Glutamatergic neuron (in vitro differentiated cells): ENCODE measurements at regions not wholly inside any gene's neighbourhood (a gene's known extent, or its start where the extent isn't known, plus 50 kb on each side); places are given as distances from the start of the nearest gene placed in this dataset.
A peak's percentile ranks its signal among the peaks of the same experiment; 100 is the strongest.

Source experiments
- DNase-seq: peaks from one replicate; pipeline ENCODE4 v3.0.0; 2022
- H3K27ac Mint-ChIP-seq: one replicate; pipeline ENCODE4 v1.8.0; 2020; ENCODE audit warnings: mild to moderate bottlenecking, mixed read lengths, inconsistent platforms; ENCODE audit not compliant: unreplicated experiment
- H3K27me3 Mint-ChIP-seq: one replicate; pipeline ENCODE4 v1.8.0; 2020; ENCODE audit warnings: mild to moderate bottlenecking, moderate library complexity, mixed read lengths, inconsistent platforms; ENCODE audit not compliant: unreplicated experiment
- H3K36me3 Mint-ChIP-seq: one replicate; pipeline ENCODE4 v1.8.0; 2020; ENCODE audit warnings: mild to moderate bottlenecking, mixed read lengths, inconsistent platforms; ENCODE audit not compliant: unreplicated experiment
- H3K4me1 Mint-ChIP-seq: one replicate; pipeline ENCODE4 v1.8.0; 2020; ENCODE audit warnings: mild to moderate bottlenecking, low read depth, mixed read lengths, inconsistent platforms; ENCODE audit not compliant: unreplicated experiment
- H3K4me3 Mint-ChIP-seq: one replicate; pipeline ENCODE4 v1.8.0; 2020; ENCODE audit warnings: mild to moderate bottlenecking, mixed read lengths, inconsistent platforms; ENCODE audit not compliant: unreplicated experiment
- H3K9me3 Mint-ChIP-seq: one replicate; pipeline ENCODE4 v1.8.0; 2020; ENCODE audit warnings: mild to moderate bottlenecking, moderate library complexity, mixed read lengths, inconsistent platforms; ENCODE audit not compliant: unreplicated experiment
- TF ChIP-seq, protein P1 (sequence below): fragments of 200-600 bp; sonication (generic); IDR thresholded peaks from one replicate; pipeline ENCODE4 v1.5.0; 2021; ENCODE audit not compliant: partially characterized antibody, unreplicated experiment

DNA sequence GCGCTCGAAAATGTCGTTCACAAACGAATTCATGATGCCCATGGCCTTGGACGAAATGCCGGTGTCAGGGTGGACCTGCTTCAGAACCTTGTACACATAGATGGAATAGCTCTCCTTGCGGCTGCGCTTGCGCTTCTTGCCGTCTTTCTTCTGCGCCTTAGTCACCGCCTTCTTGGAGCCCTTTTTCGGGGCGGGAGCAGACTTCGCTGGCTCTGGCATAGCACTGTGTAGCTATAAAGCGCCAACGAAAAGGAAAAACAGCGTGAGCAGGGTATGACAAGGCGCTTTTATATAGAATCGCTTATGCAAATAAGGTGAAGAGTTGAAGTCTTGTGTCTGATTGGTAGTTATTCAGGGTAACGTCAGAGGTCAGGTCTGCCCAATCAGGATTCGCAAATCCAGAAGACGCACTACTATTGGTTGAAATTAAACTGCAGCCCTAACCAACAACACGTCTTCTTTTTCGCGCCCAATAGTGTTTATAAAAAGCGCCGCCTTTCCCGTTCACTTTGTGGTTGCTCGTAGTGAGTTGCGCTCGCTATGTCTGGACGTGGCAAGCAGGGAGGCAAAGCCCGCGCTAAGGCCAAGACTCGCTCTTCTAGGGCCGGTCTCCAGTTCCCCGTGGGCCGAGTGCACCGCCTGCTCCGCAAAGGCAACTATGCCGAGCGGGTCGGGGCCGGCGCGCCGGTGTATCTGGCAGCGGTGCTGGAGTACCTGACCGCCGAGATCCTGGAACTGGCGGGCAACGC, 114.8 kb upstream of the PRSS16 start:
- TF ChIP-seq, protein P1, sequence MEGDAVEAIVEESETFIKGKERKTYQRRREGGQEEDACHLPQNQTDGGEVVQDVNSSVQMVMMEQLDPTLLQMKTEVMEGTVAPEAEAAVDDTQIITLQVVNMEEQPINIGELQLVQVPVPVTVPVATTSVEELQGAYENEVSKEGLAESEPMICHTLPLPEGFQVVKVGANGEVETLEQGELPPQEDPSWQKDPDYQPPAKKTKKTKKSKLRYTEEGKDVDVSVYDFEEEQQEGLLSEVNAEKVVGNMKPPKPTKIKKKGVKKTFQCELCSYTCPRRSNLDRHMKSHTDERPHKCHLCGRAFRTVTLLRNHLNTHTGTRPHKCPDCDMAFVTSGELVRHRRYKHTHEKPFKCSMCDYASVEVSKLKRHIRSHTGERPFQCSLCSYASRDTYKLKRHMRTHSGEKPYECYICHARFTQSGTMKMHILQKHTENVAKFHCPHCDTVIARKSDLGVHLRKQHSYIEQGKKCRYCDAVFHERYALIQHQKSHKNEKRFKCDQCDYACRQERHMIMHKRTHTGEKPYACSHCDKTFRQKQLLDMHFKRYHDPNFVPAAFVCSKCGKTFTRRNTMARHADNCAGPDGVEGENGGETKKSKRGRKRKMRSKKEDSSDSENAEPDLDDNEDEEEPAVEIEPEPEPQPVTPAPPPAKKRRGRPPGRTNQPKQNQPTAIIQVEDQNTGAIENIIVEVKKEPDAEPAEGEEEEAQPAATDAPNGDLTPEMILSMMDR = no peak
- Mint-ChIP-seq H3K36me3 (no peaks in the 10 kb centered on the region), H3K4me1 (peaks cover 5% of the 10 kb centered on the region), H3K27me3 (peaks cover 4% of the 10 kb centered on the region), H3K4me3 (no peak overlapping the region), H3K9me3 (no peaks in the 10 kb centered on the region), H3K27ac (no peak overlapping the region)
- peak; percentile 72 for DNase-seq

DNA sequence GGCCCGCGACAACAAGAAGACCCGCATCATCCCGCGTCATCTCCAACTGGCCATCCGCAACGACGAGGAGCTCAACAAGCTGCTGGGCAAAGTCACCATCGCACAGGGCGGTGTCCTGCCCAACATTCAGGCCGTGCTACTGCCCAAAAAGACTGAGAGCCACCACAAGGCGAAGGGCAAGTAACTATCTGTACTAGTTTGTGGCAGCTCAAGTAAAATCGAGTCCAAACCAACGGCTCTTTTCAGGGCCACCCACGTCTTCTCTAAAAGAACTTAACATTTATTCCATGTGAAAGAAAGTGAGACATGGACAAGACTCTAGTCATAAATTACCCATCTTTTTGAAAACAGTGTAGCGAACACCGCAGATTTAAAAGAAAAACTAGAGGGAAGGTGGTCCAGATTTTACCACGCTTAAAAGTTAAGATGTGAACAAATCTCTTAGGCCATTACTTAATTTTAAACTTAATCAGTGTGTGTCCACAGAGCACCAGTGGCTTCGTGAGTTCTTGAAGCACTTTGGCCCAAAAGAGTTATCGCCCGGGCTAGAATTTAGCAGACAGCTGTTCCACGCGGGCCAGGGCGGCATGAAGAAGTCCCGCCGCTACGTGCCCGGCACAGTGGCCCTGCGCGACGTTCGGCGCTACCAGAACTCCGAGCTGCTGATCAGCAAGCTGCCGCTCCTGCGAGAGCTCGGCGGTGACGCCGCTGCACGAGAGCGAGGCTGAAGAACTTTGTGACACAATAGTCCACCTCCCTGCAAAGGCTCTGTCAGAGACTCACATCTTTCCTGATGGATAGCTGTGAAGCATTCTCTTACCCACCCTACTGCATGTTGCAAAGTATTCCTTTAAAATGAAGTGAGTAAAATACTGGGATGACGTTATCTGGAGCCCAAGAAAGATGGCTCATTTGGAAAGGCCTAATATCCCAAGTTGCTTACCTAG, 113.9 kb upstream of the PRSS16 start:
- DNase-seq = peak; percentile 78
- H3K36me3 Mint-ChIP-seq = no peaks in the 10 kb centered on the region
- H3K9me3 Mint-ChIP-seq = no peaks in the 10 kb centered on the region
- peaks cover 5% of the 10 kb centered on the region for H3K4me1 Mint-ChIP-seq
- TF ChIP-seq, protein P1 = no peak
- no peak overlapping the region for H3K27ac Mint-ChIP-seq
- H3K27me3 Mint-ChIP-seq = peaks cover 4% of the 10 kb centered on the region
- no peak overlapping the region for H3K4me3 Mint-ChIP-seq

GRCh38 chr6:27135087-27135657, 112.3 kb upstream of the PRSS16 start:
- peaks cover 8% of the 10 kb centered on the region for H3K27me3 Mint-ChIP-seq
- no peak overlapping the region for H3K4me3 Mint-ChIP-seq
- peaks cover 10% of the 10 kb centered on the region for H3K4me1 Mint-ChIP-seq
- H3K9me3 Mint-ChIP-seq = peaks cover 5% of the 10 kb centered on the region
- H3K36me3 Mint-ChIP-seq = no peaks in the 10 kb centered on the region
- TF ChIP-seq, protein P1 = no peak
- no peak for DNase-seq
- no peak overlapping the region for H3K27ac Mint-ChIP-seq

DNA sequence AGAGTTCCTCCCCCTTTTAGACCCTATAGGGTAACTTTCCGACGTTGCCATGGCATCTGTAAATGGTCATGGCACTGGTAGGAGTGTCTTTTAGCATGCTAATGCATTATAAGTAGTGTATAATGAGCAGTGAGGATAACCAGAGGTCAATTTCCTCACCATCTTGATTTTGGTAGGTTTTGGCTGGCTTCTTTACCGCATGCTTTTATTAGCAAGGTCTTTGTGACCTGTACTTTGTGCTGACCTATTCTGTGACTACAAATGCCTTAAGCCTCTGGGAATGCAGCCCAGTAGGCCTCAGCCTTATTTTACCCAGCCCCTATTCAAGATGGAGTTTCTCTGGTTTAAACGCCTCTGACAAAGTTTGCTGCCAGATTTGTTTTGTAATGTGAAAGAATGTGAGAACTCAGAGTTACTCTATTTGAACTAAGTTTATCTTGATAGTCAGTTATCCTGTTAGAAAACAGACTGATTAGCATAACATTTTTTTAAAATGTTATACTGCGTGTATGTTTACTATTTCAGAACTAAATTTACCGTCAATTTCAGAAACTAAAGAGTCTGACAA, 111.3 kb upstream of the PRSS16 start:
- Mint-ChIP-seq H3K9me3 (peaks cover 5% of the 10 kb centered on the region), H3K4me1 (peaks cover 14% of the 10 kb centered on the region), H3K4me3 (no peak overlapping the region), H3K27me3 (peaks cover 8% of the 10 kb centered on the region), H3K36me3 (no peaks in the 10 kb centered on the region), H3K27ac (no peak overlapping the region)
- no peak for DNase-seq
- TF ChIP-seq, protein P1 = no peak
